Lower leg skin (tissue), 4 donors: ENCODE measurements at regions not wholly inside any gene's neighbourhood (a gene's known extent, or its start where the extent isn't known, plus 50 kb on each side); places are given as distances from the start of the nearest gene placed in this dataset.
"Not testable (repeated sequence)": the region's sequence is repeated elsewhere in the genome, so short reads cannot be mapped to it uniquely, and the experiment has no call there.

Source experiments
- DNase-seq, 2 donors: peaks; one replicate each; pipeline ENCODE4 v3.0.0-alpha.2; 2019; ENCODE audit warnings: low spot score in 2 of 2
- H3K4me3 ChIP-seq: fragments of 200-600 bp; sonication (generic); 2 replicates; pipeline ENCODE4 v1.5.1; 2017; ENCODE audit warnings: mild to moderate bottlenecking, low read depth; ENCODE audit not compliant: poor library complexity, severe bottlenecking
- CTCF ChIP-seq, 3 donors: fragments of 450-650 bp; IDR thresholded peaks; one replicate each; pipeline ENCODE4 v1.5.1; 2016; ENCODE audit warnings: antibody characterized with exemption in 3 of 3, mild to moderate bottlenecking in 3 of 3, moderate library complexity in 2 of 3
- POLR2A ChIP-seq, 2 donors: fragments of 450-650 bp; IDR thresholded peaks; one replicate each; pipeline ENCODE4 v1.6.1; 2016 to 2017; ENCODE audit warnings: antibody characterized with exemption in 2 of 2, mild to moderate bottlenecking in 1 of 2, moderate library complexity in 1 of 2
- WGBS, 2 donors: methylation state at CpG; one replicate each; pipeline ENCODE4 v1.1.5; 2018; 5-methylcytosine and 5-hydroxymethylcytosine counted together
- intact Hi-C: fragments of 100-400 bp; cut with DNase I; formaldehyde crosslinking; loops from one replicate; pipeline ENCODE4 v1.15.0; 2023; ENCODE audit warnings: low total_unique reads

- intact Hi-C loops: no loop called here
- no peak overlapping the region for H3K4me3 ChIP-seq
- DNase-seq: no peak
- 70 to 85% methylated on average over 2 of the region's 2 CpGs for WGBS, 2 donors
- TF ChIP-seq CTCF (IDR thresholded peaks at IDR 0.05): no peak
- TF ChIP-seq POLR2A (IDR thresholded peaks at IDR 0.05): no peak
Measured at GRCh38 chr9:25010027-25010662, 464.4 kb upstream of the IZUMO3 start.

GRCh38 chr9:25003686-25004085 lies 458.0 kb upstream of the IZUMO3 start:
- TF ChIP-seq POLR2A (IDR thresholded peaks at IDR 0.05) (no peak), CTCF (IDR thresholded peaks at IDR 0.05) (no peak)
- no peak for DNase-seq
- intact Hi-C loops: no loop called here
- 69 to 75% methylated on average over 10 of the region's 10 CpGs for WGBS, 2 donors
- no peak overlapping the region for H3K4me3 ChIP-seq

- TF ChIP-seq POLR2A (IDR thresholded peaks at IDR 0.05): no peak
- no peak for TF ChIP-seq CTCF (IDR thresholded peaks at IDR 0.05)
- intact Hi-C loops: no loop called here
- DNase-seq: no peak
- 48 to 57% methylated on average over 3 of the region's 3 CpGs for WGBS, 2 donors
- no peak overlapping the region for H3K4me3 ChIP-seq
Measured at GRCh38 chr9:24986331-24986730, 440.6 kb upstream of the IZUMO3 start.

- H3K4me3 ChIP-seq, DNase-seq, intact Hi-C loops: not testable (repeated sequence)
- WGBS, 2 donors: 96 to 98% methylated on average over 8 of the region's 8 CpGs
Measured at GRCh38 chr9:24970780-24971179, 425.1 kb upstream of the IZUMO3 start.

GRCh38 chr9:24961762-24962161 lies 416.1 kb upstream of the IZUMO3 start:
- no peak overlapping the region for H3K4me3 ChIP-seq
- intact Hi-C loops: no loop called here
- no peak for DNase-seq
- TF ChIP-seq POLR2A (IDR thresholded peaks at IDR 0.05): no peak
- TF ChIP-seq CTCF (IDR thresholded peaks at IDR 0.05): no peak

GRCh38 chr9:24953070-24953469 lies 407.4 kb upstream of the IZUMO3 start:
- 82 to 90% methylated on average over 1 of the region's 1 CpG for WGBS, 2 donors
- TF ChIP-seq POLR2A (IDR thresholded peaks at IDR 0.05) (no peak), CTCF (IDR thresholded peaks at IDR 0.05) (no peak)
- H3K4me3 ChIP-seq: no peak overlapping the region
- DNase-seq: no peak
- intact Hi-C loops: no loop called here
